Fibroblast of villous mesenchyme (primary cell): ENCODE measurements at regions not wholly inside any gene's neighbourhood (a gene's known extent, or its start where the extent isn't known, plus 50 kb on each side); places are given as distances from the start of the nearest gene placed in this dataset.
"Not testable (repeated sequence)": the region's sequence is repeated elsewhere in the genome, so short reads cannot be mapped to it uniquely, and the experiment has no call there.

Experiments used
- DNase-seq: peaks from one replicate; pipeline ENCODE4 v3.0.0-alpha.2; 2010; ENCODE audit warnings: low read depth
- H3K4me3 ChIP-seq: 2 replicates; pipeline ENCODE4 v1.5.1; 2011; ENCODE audit warnings: low read depth, mild to moderate bottlenecking, low read length
- TF ChIP-seq, protein P1 (sequence below): IDR thresholded peaks from 2 replicates; pipeline ENCODE4 v1.5.1; 2012; ENCODE audit warnings: low read depth, mild to moderate bottlenecking, low read length; ENCODE audit not compliant: insufficient read depth

DNA sequence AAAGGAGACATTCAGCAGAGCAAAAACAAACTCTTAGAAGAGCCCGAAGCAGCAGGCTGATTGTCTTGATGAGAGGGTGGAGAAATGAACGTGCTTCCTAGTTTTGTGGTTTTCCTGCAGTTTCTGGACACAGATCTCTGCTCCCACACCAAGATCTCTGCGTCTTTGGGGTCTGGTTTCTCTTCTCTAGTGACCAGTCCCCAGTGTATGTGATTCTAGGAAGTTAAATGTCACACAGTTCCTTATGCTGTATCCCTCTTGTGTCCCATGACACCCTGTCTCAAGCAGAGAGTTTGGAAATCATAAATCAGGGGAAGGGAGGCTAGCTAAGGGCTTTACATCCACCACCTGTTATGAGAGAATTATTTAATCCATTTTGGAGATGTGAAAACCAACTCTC lies 55.4 kb upstream of the KLF14 start:
- TF ChIP-seq, protein P1, sequence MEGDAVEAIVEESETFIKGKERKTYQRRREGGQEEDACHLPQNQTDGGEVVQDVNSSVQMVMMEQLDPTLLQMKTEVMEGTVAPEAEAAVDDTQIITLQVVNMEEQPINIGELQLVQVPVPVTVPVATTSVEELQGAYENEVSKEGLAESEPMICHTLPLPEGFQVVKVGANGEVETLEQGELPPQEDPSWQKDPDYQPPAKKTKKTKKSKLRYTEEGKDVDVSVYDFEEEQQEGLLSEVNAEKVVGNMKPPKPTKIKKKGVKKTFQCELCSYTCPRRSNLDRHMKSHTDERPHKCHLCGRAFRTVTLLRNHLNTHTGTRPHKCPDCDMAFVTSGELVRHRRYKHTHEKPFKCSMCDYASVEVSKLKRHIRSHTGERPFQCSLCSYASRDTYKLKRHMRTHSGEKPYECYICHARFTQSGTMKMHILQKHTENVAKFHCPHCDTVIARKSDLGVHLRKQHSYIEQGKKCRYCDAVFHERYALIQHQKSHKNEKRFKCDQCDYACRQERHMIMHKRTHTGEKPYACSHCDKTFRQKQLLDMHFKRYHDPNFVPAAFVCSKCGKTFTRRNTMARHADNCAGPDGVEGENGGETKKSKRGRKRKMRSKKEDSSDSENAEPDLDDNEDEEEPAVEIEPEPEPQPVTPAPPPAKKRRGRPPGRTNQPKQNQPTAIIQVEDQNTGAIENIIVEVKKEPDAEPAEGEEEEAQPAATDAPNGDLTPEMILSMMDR = no peak
- no peak for DNase-seq
- H3K4me3 ChIP-seq = no peak overlapping the region

DNA sequence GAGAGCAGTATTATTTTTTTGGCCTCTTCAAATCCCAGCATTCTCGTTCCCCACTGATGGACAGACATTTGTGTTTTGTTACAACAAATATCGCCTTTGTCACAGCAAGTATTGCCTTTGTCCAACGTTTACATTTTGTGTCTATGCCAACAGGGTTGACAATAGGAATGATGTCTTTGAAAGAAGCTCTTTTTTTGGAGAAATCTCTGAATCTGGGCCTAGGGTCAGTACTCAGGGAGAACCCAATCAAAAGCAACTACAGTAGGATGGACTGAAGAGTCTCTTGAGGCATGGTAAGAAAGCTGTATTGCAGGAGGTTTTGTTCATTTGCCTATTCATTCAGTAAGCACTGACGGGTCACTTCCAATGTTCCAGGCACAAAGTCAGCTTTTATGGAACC lies 57.7 kb upstream of the KLF14 start:
- TF ChIP-seq, protein P1 = no peak
- no peak overlapping the region for H3K4me3 ChIP-seq
- no peak for DNase-seq

DNA sequence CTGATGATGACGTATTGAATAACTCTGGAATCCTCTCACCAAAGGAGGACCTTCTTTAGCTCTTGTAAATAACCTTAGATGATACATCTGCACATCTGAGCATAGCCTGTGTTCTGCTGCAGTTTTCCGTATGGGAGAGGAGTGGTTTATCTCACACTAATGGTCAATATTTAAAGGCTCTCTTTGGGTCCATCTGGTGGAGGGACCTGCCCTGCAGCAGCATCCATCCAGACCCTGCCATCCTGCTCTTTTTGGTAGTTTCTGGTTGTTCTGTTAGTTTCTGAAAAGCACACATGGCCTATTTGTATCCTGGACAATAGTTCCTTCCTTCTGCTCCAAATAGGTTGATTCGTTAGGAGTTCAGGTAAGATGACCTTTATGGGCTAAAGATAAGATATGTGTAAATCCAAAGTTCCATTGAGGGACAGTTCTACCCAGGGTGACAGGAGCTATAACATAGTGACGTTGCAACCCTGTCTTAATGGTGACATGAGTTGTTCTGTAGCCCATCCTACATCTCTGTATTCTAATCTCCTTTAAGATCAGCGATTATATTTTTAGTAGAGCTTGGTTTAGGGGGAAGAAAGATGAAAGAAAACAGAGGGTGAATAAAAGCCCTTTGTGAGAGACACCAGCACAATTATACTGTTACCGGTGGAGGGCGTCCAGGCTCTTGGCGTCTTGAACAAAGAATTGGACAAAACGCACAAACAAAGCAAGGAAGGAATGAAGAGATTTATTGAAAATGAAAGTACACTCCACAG lies 60.0 kb upstream of the KLF14 start:
- peak overlapping the region; percentile 38 for H3K4me3 ChIP-seq
- TF ChIP-seq, protein P1 = peak; percentile 28
- peak; percentile 44 for DNase-seq

DNA sequence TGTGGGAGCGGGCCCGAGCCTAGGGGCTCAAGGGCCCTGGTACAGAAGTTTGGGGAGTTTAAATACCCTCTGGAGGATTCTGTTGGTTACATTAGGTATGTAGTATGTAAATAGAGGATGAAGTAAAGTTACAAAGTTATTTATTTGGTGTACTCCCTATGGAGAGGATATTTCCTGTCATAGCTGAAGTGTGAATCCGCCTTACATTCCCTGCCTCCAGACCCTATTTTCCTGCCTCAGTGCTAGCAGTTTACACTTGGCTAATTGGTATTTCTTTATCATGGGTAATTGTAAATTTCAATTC lies 60.6 kb upstream of the KLF14 start:
- peak overlapping the region; percentile 38 for H3K4me3 ChIP-seq
- TF ChIP-seq, protein P1 = no peak
- DNase-seq = no peak

DNA sequence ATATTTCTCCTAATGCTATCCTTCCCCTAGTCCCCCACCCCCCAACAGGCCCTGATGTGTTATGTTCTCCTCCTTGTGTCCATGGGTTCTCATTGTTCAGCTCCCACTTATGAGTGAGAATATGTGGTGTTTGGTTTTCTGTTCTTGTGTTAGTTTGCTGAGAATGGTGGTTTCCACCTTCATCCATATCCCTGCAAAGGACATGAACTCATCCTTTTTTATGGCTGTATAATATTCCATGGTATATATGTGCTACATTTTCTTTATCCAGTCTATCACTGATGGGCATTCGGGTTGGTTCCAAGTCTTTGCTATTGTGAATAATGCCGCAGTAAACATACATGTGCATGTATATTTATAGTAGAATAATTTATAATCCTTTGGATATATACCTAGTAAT lies 62.4 kb upstream of the KLF14 start:
- not testable (repeated sequence) for H3K4me3 ChIP-seq, DNase-seq

DNA sequence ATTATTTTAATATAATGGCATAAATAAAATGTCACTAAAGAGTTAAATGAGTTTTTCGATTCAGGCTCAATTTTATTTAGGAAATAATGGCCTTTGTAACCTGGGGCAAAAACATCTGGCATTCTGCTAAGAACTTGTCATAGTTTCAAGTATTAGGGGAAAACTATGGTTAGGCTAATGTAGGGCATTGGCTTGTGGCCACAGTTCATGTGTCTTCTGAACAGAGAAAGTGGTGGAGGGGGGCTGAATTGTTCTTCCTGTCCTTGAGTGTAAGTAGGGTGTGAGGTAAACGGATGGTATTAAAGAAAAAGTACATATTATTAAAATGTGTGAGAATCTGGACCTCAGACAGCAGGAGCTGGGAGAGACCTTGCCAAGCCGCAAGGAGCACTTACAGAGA lies 69.1 kb upstream of the KLF14 start:
- TF ChIP-seq, protein P1 = no peak

DNA sequence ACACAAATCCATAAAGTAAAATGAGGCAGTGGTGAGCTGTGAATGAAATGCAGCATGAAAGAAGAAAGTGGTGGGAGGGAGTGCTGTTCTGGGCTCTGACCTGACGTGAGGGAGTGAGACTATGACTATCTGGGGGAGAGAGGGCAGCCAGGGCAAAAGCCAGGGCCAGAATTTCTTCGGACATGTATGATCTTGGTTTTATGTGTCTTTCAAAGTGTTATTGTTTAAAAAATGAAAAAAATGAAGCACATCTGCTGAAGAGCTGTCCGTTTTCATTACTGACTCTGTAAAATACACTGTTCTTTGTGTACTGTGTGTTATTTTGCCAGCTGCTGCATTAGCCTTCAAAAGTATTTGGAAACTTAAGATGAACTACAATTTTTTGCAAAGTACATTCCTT lies 70.2 kb upstream of the KLF14 start:
- TF ChIP-seq, protein P1 = no peak
- no peak overlapping the region for H3K4me3 ChIP-seq
- no peak for DNase-seq

More for the DNA sequence above, 69.1 kb upstream of the KLF14 start:
- H3K4me3 ChIP-seq = no peak overlapping the region
- DNase-seq = no peak

DNA sequence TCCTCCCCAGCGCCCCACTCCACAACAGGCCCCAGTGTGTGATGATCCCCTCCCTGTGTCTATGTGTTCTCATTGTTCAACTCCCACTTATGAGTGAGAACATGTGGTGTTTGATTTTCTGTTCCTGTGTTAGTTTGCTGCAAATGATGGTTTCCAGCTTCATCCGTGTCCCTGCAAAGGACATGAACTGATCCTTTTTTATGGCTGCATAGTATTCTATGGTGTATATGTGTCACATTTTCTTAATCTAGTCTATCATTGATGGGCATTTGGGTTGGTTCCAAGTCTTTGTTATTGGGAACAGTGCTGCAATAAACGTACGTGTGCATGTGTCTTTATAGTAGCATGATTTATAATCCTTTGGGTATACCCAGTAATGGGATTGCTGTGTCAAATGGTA lies 78.8 kb upstream of the KLF14 start:
- H3K4me3 ChIP-seq, DNase-seq: not testable (repeated sequence)
